IPS-20b (cell line): ENCODE measurements at regions not wholly inside any gene's neighbourhood (a gene's known extent, or its start where the extent isn't known, plus 50 kb on each side); places are given as distances from the start of the nearest gene placed in this dataset.

Experiments
- H3K27ac ChIP-seq: one replicate; pipeline ENCODE4 v1.5.1; 2013; ENCODE audit warnings: low read length
- H3K27me3 ChIP-seq: 2 replicates; pipeline ENCODE4 v1.6.1; 2013; ENCODE audit warnings: mild to moderate bottlenecking, low read length, inconsistent platforms; ENCODE audit not compliant: insufficient read depth
- H3K36me3 ChIP-seq: 2 replicates; pipeline ENCODE4 v1.6.1; 2013; ENCODE audit warnings: low read depth, mild to moderate bottlenecking, inconsistent platforms, low read length, moderate library complexity; ENCODE audit not compliant: insufficient read depth
- H3K4me1 ChIP-seq: 2 replicates; pipeline ENCODE4 v1.6.1; 2013; ENCODE audit warnings: mild to moderate bottlenecking, control low read depth, inconsistent platforms, low read length, moderate library complexity; ENCODE audit not compliant: insufficient read depth
- H3K4me3 ChIP-seq: 2 replicates; pipeline ENCODE4 v1.5.1; 2013; ENCODE audit warnings: mild to moderate bottlenecking, low read length, inconsistent platforms
- H3K9ac ChIP-seq: 2 replicates; pipeline ENCODE4 v1.6.1; 2013; ENCODE audit warnings: low read depth, mild to moderate bottlenecking, inconsistent platforms, low read length, moderate library complexity
- H3K9me3 ChIP-seq: 2 replicates; pipeline ENCODE4 v1.6.1; 2013; ENCODE audit warnings: mild to moderate bottlenecking, low read depth, low read length, inconsistent platforms; ENCODE audit not compliant: insufficient read depth

DNA sequence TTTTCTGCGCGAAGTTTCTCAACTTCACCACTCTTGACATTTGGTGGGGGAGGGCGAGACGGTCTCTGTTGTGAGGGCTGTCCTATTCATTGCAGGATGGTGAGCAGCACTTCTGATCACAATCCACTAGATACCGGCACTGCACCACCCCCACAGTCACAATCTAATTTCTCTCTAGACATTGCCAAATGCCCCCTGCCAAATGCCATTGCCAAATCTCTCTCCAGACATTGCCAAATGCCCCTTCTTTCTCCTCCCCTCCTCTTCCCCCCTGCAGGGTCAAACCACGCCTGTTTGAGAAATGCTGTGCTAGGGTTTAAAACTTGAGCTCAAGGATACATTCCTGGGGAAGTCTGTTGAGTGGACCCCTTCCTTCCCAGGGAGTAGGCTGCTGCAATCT is 603.5 kb upstream of the CDH4 start:
- Histone ChIP-seq H3K4me1 (no peaks in the 10 kb centered on the region), H3K36me3 (no peaks in the 10 kb centered on the region), H3K9ac (no peak overlapping the region), H3K27ac (no peak overlapping the region), H3K4me3 (no peak overlapping the region), H3K27me3 (no peaks in the 10 kb centered on the region), H3K9me3 (peaks cover 8% of the 10 kb centered on the region; the same call in 1 of the 2 replicates)

DNA sequence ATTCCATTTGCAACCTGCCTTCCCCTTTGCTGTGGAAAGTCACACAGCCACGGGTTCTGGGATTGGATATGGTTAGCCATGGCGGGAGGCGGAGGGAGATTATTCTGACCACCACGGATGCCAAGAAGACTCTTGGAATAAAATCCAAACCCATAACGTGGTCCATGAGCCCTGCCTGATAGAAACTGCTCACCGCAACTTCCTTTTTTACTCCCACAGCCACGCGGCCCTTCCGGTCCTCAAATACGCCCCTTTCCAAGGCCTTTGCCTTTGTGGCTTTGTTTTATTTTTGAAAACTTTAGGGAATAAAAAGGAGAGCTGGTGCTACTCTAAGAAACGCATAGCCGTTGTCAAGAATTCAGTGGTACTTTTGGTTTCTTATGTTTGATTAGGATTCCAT is 602.5 kb upstream of the CDH4 start:
- H3K27me3 ChIP-seq: no peaks in the 10 kb centered on the region
- peaks cover 8% of the 10 kb centered on the region; the same call in 1 of the 2 replicates for H3K9me3 ChIP-seq
- H3K4me3 ChIP-seq: no peak overlapping the region
- no peaks in the 10 kb centered on the region for H3K36me3 ChIP-seq
- no peak overlapping the region for H3K27ac ChIP-seq
- H3K9ac ChIP-seq: no peak overlapping the region
- H3K4me1 ChIP-seq: no peaks in the 10 kb centered on the region

DNA sequence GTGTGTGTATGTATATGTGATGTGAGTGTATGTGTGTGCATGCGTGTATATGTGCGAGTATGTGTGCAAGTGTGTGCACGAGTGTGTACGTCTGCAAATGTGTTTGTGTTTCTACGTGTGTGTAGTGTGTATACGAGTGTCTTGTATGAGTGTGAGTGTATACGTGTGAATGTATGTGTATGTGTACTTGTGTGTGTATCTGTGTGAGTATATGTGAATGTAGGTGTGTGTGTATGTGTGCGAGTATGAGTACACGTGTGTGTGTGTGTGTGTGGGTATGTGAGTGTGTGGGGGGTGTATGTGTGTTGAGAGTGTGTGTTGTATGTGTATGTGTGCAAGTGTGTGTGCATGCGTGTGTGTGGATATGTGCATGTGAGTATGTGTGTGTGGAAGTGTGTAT is 602.0 kb upstream of the CDH4 start:
- no peaks in the 10 kb centered on the region for H3K4me1 ChIP-seq
- H3K9ac ChIP-seq: no peak overlapping the region
- H3K27me3 ChIP-seq: no peaks in the 10 kb centered on the region
- H3K27ac ChIP-seq: no peak overlapping the region
- H3K4me3 ChIP-seq: no peak overlapping the region
- peaks cover 9% of the 10 kb centered on the region for H3K9me3 ChIP-seq
- H3K36me3 ChIP-seq: no peaks in the 10 kb centered on the region

DNA sequence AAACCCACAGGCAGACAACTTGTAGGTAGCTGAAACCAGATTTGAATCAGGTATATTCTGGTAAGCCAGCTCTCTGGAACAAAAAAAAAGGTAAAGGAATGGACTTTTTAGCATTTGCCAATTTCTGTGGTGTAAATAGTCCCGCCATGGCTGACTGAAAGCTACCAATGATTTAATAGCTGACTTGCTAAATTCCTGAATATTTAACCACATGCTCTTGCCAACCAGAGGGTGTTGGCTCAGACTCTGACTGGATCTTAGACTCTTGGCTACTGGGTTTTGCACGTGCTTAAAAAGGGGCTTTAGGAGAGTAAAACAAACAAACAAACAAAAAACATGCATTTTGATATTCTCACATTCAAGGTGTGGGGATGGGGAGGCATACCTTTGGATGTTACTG is 600.0 kb upstream of the CDH4 start:
- H3K9me3 ChIP-seq: peaks cover 10% of the 10 kb centered on the region
- H3K9ac ChIP-seq: no peak overlapping the region
- no peaks in the 10 kb centered on the region for H3K36me3 ChIP-seq
- H3K27ac ChIP-seq: no peak overlapping the region
- H3K4me3 ChIP-seq: no peak overlapping the region
- no peaks in the 10 kb centered on the region for H3K27me3 ChIP-seq
- H3K4me1 ChIP-seq: no peaks in the 10 kb centered on the region; the same call in 1 of the 2 replicates

DNA sequence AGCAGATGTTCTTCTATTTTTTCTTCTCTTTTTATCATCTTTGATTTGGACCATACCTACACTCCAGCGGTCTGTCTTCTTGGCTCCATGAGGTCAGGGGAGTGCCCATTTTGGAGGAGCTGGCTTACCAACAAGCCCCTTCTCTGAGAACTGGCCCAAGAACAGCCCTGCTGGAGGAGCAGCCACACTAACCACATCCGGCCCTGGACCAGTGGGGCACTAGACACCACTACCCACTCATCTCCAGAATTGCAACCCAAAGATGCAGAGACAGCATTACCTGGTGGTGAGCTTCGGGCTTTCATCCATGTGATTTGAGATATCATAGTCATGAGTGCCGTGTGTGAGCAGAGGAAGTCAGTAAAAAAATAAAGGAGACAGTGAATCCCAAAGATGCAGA is 599.4 kb upstream of the CDH4 start:
- no peak overlapping the region for H3K9ac ChIP-seq
- H3K9me3 ChIP-seq: peaks cover 7% of the 10 kb centered on the region
- H3K27ac ChIP-seq: no peak overlapping the region
- no peaks in the 10 kb centered on the region; the same call in 1 of the 2 replicates for H3K4me1 ChIP-seq
- no peak overlapping the region for H3K4me3 ChIP-seq
- no peaks in the 10 kb centered on the region for H3K36me3 ChIP-seq
- no peaks in the 10 kb centered on the region for H3K27me3 ChIP-seq

DNA sequence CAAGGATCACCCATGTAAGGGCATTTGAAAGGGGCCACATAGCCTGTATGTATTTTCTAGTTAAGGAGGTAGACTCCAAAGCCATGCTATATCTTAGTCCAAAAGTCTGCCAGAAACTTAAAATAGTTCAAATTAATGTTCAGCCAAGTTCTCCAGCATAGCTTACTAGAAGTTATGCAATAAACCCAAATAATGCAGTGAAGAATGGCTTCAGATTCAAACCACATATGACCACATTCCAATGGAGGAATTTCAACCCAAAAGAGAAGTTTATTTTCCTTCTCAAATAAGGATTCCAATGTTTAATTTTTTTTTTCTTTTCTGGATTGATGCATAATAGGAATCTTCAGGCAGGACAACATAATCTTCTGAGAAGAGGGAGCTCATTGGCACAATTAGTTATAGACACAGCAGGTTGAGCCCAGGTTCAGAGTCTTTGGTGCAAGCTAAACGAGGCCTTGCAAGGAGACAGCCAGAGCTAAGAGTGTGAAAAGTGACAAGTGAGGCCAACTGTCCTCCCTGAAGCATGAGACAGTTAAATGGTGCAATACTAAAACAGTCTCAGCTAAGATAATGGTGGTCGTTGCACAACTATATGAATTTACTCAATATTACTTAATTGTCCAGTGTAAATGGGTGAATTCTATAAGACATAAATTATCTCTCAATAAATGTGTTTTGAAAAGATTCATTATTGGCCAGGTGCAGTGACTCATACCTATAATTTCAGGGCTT is 598.8 kb upstream of the CDH4 start:
- Histone ChIP-seq H3K4me3 (no peak overlapping the region), H3K4me1 (no peaks in the 10 kb centered on the region; the same call in 1 of the 2 replicates), H3K9me3 (peaks cover 7% of the 10 kb centered on the region), H3K27me3 (no peaks in the 10 kb centered on the region), H3K27ac (no peak overlapping the region), H3K36me3 (no peaks in the 10 kb centered on the region), H3K9ac (no peak overlapping the region)

DNA sequence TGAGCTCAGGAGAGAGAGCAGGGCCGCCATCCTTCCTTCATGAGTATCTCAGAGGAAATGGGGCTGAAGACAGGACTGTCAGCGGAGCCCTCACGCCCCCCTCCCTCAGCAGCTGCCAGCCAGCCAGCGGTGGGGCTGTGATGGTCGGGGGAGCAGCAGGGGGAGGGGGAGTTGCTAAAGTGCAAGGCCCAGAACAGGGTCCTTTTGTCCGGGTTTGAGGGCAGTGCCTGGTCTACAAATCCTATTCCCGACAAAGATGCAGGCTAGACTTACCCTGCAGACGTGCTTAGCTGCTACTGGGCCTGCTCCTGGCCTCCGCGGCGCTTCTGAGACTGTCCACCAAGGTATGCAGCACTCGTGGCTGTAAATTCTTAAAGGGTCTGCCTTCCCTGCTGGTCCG is 593.4 kb upstream of the CDH4 start:
- Histone ChIP-seq H3K27me3 (no peaks in the 10 kb centered on the region; the same call in 1 of the 2 replicates), H3K4me1 (peaks cover 11% of the 10 kb centered on the region), H3K9ac (no peak overlapping the region), H3K27ac (no peak overlapping the region), H3K9me3 (peaks cover 7% of the 10 kb centered on the region), H3K36me3 (no peaks in the 10 kb centered on the region), H3K4me3 (no peak overlapping the region)

DNA sequence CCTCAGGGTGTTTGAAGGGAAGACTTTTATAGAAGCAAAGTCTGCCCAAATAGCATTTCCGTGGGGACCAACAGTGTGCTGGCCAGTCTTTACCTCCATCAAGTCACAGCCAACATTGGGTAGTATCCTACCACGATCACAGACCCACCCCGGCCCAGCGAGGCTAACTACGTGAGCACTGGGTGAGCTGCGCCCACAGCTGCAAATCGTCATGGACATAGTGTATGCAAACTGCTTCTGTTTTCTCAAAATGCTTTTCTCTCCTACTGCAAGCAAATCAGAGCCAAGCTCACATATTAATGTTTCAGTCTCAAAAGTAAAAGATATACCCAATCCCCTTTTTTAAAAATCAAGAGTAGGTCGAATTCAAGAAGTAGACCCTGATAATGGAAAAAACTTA is 592.8 kb upstream of the CDH4 start:
- no peak overlapping the region for H3K9ac ChIP-seq
- no peak overlapping the region for H3K4me3 ChIP-seq
- no peaks in the 10 kb centered on the region for H3K36me3 ChIP-seq
- H3K4me1 ChIP-seq: peaks cover 11% of the 10 kb centered on the region
- no peak overlapping the region for H3K27ac ChIP-seq
- H3K9me3 ChIP-seq: peaks cover 7% of the 10 kb centered on the region
- no peaks in the 10 kb centered on the region; the same call in 1 of the 2 replicates for H3K27me3 ChIP-seq

DNA sequence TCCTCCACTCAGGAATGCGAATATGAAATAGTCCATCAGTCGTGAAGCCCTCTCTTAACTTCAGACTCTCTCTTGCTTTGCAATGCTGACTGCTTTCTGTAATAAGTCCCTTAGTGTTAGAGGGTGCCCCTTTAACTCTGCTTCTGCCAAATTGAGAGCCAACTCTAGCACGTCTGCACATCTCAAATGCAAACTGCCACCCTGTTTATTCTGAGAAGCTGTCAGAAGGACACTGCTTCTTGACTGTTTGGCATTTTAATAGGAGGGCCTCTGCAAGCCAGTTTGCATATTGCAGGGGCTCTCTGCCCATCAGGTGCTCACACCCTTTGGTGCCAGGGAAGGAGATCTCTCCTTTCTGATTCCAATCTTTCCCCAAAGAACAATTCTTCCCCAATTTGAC is 589.8 kb upstream of the CDH4 start:
- no peak overlapping the region for H3K27ac ChIP-seq
- no peak overlapping the region for H3K9ac ChIP-seq
- H3K36me3 ChIP-seq: no peaks in the 10 kb centered on the region
- H3K4me1 ChIP-seq: peaks cover 11% of the 10 kb centered on the region
- no peaks in the 10 kb centered on the region for H3K9me3 ChIP-seq
- no peaks in the 10 kb centered on the region; the same call in 1 of the 2 replicates for H3K27me3 ChIP-seq
- no peak overlapping the region for H3K4me3 ChIP-seq

DNA sequence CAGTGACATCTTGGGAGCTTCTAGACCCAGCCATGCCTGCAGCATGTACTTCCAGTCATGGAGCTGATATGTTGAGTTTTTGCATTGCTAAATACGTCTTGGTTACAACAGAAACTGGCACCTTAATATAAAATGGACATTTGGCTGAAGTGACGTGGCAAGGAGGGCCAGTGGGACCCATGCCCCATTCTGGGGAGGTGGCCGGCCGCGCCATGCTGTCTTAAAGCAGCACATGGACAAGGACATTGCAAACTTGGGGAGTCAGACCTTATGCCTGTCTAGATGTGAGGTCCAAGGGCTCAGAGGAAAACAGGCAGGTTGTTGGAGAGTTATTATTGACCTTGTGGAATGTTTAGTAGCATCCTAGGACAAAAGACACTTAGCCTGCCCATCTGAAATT is 588.0 kb upstream of the CDH4 start:
- Histone ChIP-seq H3K27ac (no peak overlapping the region), H3K4me3 (no peak overlapping the region), H3K27me3 (no peaks in the 10 kb centered on the region; the same call in 1 of the 2 replicates), H3K9ac (no peak overlapping the region), H3K36me3 (no peaks in the 10 kb centered on the region), H3K4me1 (peaks cover 11% of the 10 kb centered on the region; the same call in 1 of the 2 replicates), H3K9me3 (no peaks in the 10 kb centered on the region)

DNA sequence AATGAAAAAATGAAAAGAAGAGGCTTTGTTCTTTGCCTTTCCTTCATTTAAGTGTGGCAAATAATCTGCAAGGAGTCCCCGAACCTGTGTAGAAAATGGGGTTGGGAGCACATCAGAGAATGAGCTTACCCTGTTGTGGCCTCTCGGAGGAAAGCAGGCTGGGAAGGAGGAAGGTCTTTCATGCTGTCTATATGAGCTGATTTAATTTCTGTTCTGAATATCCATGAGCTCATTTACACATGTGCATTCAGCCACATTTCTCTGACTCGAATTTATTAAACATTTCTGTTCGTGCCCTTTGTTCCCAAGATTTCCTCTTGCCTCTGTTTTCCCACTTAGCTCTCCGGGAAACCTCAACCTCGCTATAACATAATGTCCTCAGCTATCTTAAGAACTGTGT is 584.4 kb upstream of the CDH4 start:
- Histone ChIP-seq H3K36me3 (no peaks in the 10 kb centered on the region), H3K9ac (no peak overlapping the region), H3K4me1 (peaks cover 6% of the 10 kb centered on the region; the same call in 1 of the 2 replicates), H3K27ac (no peak overlapping the region), H3K4me3 (no peak overlapping the region), H3K9me3 (no peaks in the 10 kb centered on the region), H3K27me3 (no peaks in the 10 kb centered on the region)

DNA sequence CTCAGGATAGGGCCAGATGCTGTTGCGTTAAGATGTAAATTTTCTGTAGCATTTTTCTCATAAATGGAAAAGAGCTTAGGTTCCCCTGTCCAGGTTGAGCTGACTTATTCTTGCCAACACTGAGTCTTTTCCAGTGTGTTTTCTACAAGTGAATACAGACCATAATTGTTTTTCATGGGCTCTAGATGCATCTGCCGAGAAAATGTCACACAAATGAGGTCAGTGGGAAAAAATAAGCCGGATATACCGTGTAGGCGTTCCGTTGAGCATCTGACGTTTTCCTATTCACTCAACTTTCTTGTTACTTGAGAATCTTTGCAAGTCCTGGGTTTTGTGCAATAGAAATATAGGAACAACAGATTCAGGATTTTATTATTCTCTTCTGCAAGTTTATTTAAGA is 582.9 kb upstream of the CDH4 start:
- Histone ChIP-seq H3K4me1 (no peaks in the 10 kb centered on the region), H3K4me3 (no peak overlapping the region), H3K36me3 (no peaks in the 10 kb centered on the region), H3K27ac (no peak overlapping the region), H3K9me3 (no peaks in the 10 kb centered on the region), H3K9ac (no peak overlapping the region), H3K27me3 (no peaks in the 10 kb centered on the region)
